SK-N-SH treated with all-trans-retinoic acid at 6 μM for 48 hours (cell line): ENCODE measurements at regions not wholly inside any gene's neighbourhood (a gene's known extent, or its start where the extent isn't known, plus 50 kb on each side); places are given as distances from the start of the nearest gene placed in this dataset.

Source experiments
- ATAC-seq: fragments of 200-7000 bp; cut with Tn5 transposase; 3 replicates; pipeline ENCODE4 v1.9.1; 2020; ENCODE audit warnings: mild to moderate bottlenecking, moderate library complexity
- ARNTL ChIP-seq: fragments of 450-650 bp; formaldehyde crosslinking; IDR thresholded peaks from 2 replicates; pipeline ENCODE4 v1.5.0; 2020; ENCODE audit warnings: low read depth, mild to moderate bottlenecking, moderate library complexity, borderline replicate concordance
- BACH2 ChIP-seq: fragments of 250-450 bp; sonication (Bioruptor Pico); IDR thresholded peaks from 2 replicates; pipeline ENCODE4 v1.9.0; 2021; ENCODE audit warnings: mild to moderate bottlenecking, borderline replicate concordance
- CSDC2 ChIP-seq: fragments of 250-450 bp; sonication (Bioruptor Pico); IDR thresholded peaks from 2 replicates; pipeline ENCODE4 v1.5.0; 2020; ENCODE audit warnings: mild to moderate bottlenecking, moderate library complexity
- ESRRG ChIP-seq: fragments of 250-450 bp; sonication (Bioruptor Pico); IDR thresholded peaks from 2 replicates; pipeline ENCODE4 v1.6.1; 2021; ENCODE audit warnings: mild to moderate bottlenecking
- OSR1 ChIP-seq: fragments of 250-450 bp; sonication (Bioruptor Pico); IDR thresholded peaks from 2 replicates; pipeline ENCODE4 v1.8.0; 2022; ENCODE audit warnings: moderate library complexity, mild to moderate bottlenecking, inconsistent platforms
- PPARA ChIP-seq: fragments of 250-450 bp; sonication (Bioruptor Pico); IDR thresholded peaks from 2 replicates; pipeline ENCODE4 v1.5.0; 2020; ENCODE audit warnings: mild to moderate bottlenecking, borderline replicate concordance
- RARB ChIP-seq: fragments of 250-450 bp; sonication (Bioruptor Pico); IDR thresholded peaks from 2 replicates; pipeline ENCODE4 v1.8.0; 2021; ENCODE audit warnings: mild to moderate bottlenecking, moderate library complexity
- SNAI2 ChIP-seq: fragments of 250-450 bp; sonication (Bioruptor Pico); IDR thresholded peaks from 2 replicates; pipeline ENCODE4 v1.5.0; 2020; ENCODE audit warnings: mild to moderate bottlenecking, moderate library complexity
- TCF4 ChIP-seq: fragments of 250-450 bp; sonication (Bioruptor Pico); IDR thresholded peaks from 2 replicates; pipeline ENCODE4 v1.8.0; 2021; ENCODE audit warnings: mild to moderate bottlenecking, moderate library complexity, borderline replicate concordance
- TOX ChIP-seq: fragments of 250-450 bp; sonication (Bioruptor Pico); IDR thresholded peaks from 2 replicates; pipeline ENCODE4 v1.8.0; 2021; ENCODE audit warnings: mild to moderate bottlenecking, moderate library complexity, borderline replicate concordance
- ZC3H10 ChIP-seq: fragments of 250-450 bp; sonication (Bioruptor Pico); IDR thresholded peaks from 2 replicates; pipeline ENCODE4 v1.5.1; 2021; ENCODE audit warnings: mild to moderate bottlenecking, moderate library complexity
- ZFP3 ChIP-seq: fragments of 250-450 bp; sonication (Bioruptor Pico); IDR thresholded peaks from 2 replicates; pipeline ENCODE4 v1.5.0; 2020; ENCODE audit warnings: mild to moderate bottlenecking, moderate library complexity
- ZFP30 ChIP-seq: fragments of 450-650 bp; formaldehyde crosslinking; IDR thresholded peaks from 2 replicates; pipeline ENCODE4 v1.5.0; 2022; ENCODE audit warnings: mild to moderate bottlenecking, moderate library complexity
- ZNF565 ChIP-seq: fragments of 450-650 bp; formaldehyde crosslinking; conservative IDR thresholded peaks from 2 replicates; pipeline ENCODE4 v1.5.0; 2020; ENCODE audit warnings: low read depth, mild to moderate bottlenecking, moderate library complexity
- ZNF70 ChIP-seq: fragments of 450-650 bp; formaldehyde crosslinking; IDR thresholded peaks from 2 replicates; pipeline ENCODE4 v1.5.0; 2020; ENCODE audit warnings: mild to moderate bottlenecking, moderate library complexity
- ZNF8 ChIP-seq: fragments of 450-650 bp; formaldehyde crosslinking; IDR thresholded peaks from 2 replicates; pipeline ENCODE4 v1.5.0; 2020; ENCODE audit warnings: mild to moderate bottlenecking, moderate library complexity
- TF ChIP-seq, protein P1 (sequence below): fragments of 250-450 bp; sonication (Bioruptor Pico); IDR thresholded peaks from 2 replicates; pipeline ENCODE4 v1.8.0; 2021; ENCODE audit warnings: low read depth, mild to moderate bottlenecking, moderate library complexity, borderline replicate concordance
- TF ChIP-seq, protein P2 (sequence below): fragments of 250-450 bp; sonication (Bioruptor Pico); IDR thresholded peaks from 2 replicates; pipeline ENCODE4 v1.5.1; 2021; ENCODE audit warnings: mild to moderate bottlenecking, moderate library complexity
- TF ChIP-seq, protein P3 (sequence below): fragments of 250-450 bp; sonication (Bioruptor Pico); IDR thresholded peaks from 2 replicates; pipeline ENCODE4 v1.8.0; 2020; ENCODE audit warnings: mild to moderate bottlenecking, moderate library complexity, borderline replicate concordance
- TF ChIP-seq, protein P4 (sequence below): fragments of 250-450 bp; sonication (Bioruptor Pico); IDR thresholded peaks from 2 replicates; pipeline ENCODE4 v1.5.1; 2020; ENCODE audit warnings: low read depth, mild to moderate bottlenecking, moderate library complexity

DNA sequence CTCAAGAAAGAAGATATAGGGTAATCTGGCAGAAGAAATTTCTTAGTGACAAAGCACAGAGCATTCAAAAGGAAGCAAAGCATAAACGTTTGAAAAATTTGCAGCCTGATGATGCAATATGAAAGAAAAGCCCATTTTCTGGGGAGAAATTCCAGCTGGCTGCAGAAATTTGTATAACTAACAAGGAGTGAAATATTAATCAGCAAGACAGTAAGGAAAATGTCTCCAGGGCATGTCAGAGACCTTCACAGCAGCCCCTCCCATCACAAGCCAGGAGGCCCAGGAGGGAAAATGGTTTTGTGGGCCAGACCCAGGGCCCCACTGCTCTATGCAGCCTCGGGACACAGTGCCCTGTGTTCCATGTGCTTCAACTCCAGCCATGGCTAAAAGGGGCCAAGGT, 359.4 kb downstream of the HINT1 start:
- no peak for TF ChIP-seq ZC3H10 (CRISPR knock-in tag)
- TF ChIP-seq, protein P1, sequence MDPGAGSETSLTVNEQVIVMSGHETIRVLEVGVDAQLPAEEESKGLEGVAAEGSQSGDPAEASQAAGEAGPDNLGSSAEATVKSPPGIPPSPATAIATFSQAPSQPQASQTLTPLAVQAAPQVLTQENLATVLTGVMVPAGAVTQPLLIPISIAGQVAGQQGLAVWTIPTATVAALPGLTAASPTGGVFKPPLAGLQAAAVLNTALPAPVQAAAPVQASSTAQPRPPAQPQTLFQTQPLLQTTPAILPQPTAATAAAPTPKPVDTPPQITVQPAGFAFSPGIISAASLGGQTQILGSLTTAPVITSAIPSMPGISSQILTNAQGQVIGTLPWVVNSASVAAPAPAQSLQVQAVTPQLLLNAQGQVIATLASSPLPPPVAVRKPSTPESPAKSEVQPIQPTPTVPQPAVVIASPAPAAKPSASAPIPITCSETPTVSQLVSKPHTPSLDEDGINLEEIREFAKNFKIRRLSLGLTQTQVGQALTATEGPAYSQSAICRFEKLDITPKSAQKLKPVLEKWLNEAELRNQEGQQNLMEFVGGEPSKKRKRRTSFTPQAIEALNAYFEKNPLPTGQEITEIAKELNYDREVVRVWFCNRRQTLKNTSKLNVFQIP (CRISPR knock-in tag): no peak
- TF ChIP-seq BACH2: no peak
- no peak for TF ChIP-seq ZNF565 (CRISPR knock-in tag)
- TF ChIP-seq ZNF8 (CRISPR knock-in tag): no peak
- TF ChIP-seq ZFP30 (CRISPR knock-in tag): no peak
- TF ChIP-seq OSR1 (CRISPR knock-in tag): no peak
- TF ChIP-seq TCF4 (CRISPR knock-in tag): no peak
- TF ChIP-seq TOX: no peak
- no peak for TF ChIP-seq CSDC2 (CRISPR knock-in tag)
- no peak for ATAC-seq

DNA sequence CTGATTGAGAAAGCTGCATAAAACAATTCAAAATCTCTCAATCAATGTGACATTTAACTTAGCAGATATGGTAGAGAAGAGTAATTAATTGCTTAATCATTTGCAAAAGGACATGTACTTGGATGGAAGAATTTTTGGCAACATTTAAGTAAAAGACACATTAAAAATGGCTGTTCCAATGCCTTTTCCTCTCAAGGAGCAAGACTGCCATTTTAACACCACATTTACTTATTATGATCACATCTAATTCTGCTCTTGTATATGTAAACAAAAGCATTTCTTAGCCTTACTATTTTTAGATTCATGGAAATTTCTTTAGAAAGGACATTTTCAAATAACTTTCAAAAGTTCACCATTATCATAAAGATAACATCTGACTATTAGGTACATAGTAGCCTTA, 360.0 kb downstream of the HINT1 start:
- ATAC-seq: no peak
- no peak for TF ChIP-seq SNAI2 (CRISPR knock-in tag)
- no peak for TF ChIP-seq PPARA (CRISPR knock-in tag)
- TF ChIP-seq, protein P2, sequence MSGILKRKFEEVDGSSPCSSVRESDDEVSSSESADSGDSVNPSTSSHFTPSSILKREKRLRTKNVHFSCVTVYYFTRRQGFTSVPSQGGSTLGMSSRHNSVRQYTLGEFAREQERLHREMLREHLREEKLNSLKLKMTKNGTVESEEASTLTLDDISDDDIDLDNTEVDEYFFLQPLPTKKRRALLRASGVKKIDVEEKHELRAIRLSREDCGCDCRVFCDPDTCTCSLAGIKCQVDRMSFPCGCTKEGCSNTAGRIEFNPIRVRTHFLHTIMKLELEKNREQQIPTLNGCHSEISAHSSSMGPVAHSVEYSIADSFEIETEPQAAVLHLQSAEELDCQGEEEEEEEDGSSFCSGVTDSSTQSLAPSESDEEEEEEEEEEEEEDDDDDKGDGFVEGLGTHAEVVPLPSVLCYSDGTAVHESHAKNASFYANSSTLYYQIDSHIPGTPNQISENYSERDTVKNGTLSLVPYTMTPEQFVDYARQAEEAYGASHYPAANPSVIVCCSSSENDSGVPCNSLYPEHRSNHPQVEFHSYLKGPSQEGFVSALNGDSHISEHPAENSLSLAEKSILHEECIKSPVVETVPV (CRISPR knock-in tag): no peak
- no peak for TF ChIP-seq CSDC2 (CRISPR knock-in tag)
- TF ChIP-seq TOX: no peak
- TF ChIP-seq OSR1 (CRISPR knock-in tag): no peak
- no peak for TF ChIP-seq ZNF565 (CRISPR knock-in tag)
- no peak for TF ChIP-seq ZNF8 (CRISPR knock-in tag)
- TF ChIP-seq ARNTL (CRISPR knock-in tag): no peak
- TF ChIP-seq ESRRG (CRISPR knock-in tag): no peak
- TF ChIP-seq, protein P3, sequence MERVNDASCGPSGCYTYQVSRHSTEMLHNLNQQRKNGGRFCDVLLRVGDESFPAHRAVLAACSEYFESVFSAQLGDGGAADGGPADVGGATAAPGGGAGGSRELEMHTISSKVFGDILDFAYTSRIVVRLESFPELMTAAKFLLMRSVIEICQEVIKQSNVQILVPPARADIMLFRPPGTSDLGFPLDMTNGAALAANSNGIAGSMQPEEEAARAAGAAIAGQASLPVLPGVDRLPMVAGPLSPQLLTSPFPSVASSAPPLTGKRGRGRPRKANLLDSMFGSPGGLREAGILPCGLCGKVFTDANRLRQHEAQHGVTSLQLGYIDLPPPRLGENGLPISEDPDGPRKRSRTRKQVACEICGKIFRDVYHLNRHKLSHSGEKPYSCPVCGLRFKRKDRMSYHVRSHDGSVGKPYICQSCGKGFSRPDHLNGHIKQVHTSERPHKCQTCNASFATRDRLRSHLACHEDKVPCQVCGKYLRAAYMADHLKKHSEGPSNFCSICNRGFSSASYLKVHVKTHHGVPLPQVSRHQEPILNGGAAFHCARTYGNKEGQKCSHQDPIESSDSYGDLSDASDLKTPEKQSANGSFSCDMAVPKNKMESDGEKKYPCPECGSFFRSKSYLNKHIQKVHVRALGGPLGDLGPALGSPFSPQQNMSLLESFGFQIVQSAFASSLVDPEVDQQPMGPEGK (CRISPR knock-in tag): no peak
- TF ChIP-seq RARB (CRISPR knock-in tag): no peak
- no peak for TF ChIP-seq ZNF70 (CRISPR knock-in tag)
- no peak for TF ChIP-seq ZFP30 (CRISPR knock-in tag)
- no peak for TF ChIP-seq ZFP3
- TF ChIP-seq, protein P4, sequence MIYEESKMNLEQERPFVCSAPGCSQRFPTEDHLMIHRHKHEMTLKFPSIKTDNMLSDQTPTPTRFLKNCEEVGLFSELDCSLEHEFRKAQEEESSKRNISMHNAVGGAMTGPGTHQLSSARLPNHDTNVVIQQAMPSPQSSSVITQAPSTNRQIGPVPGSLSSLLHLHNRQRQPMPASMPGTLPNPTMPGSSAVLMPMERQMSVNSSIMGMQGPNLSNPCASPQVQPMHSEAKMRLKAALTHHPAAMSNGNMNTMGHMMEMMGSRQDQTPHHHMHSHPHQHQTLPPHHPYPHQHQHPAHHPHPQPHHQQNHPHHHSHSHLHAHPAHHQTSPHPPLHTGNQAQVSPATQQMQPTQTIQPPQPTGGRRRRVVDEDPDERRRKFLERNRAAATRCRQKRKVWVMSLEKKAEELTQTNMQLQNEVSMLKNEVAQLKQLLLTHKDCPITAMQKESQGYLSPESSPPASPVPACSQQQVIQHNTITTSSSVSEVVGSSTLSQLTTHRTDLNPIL (CRISPR knock-in tag): no peak
- TF ChIP-seq TCF4 (CRISPR knock-in tag): no peak
- TF ChIP-seq, protein P1 (CRISPR knock-in tag): no peak
- TF ChIP-seq BACH2: no peak

DNA sequence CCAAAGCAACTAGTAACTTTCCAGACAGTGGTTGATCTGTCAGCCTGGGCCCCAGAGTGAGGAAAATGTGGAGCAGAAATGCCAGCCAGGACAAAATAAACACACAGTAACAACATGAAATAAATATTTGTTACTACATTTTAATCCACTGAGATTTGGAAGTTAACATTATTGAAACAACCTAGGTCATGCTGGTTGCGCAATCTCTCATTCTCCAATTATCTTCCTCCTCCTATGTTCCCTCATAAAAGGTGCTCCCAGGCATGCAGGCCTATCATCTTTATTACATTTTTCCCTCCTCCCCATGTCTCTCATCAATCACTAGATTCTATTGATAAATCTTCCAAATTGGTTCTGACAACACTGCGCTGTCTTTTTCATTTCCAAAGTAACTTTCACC, 363.1 kb downstream of the HINT1 start:
- TF ChIP-seq, protein P4 (CRISPR knock-in tag): no peak
- TF ChIP-seq ZFP3: no peak
- TF ChIP-seq ZNF8 (CRISPR knock-in tag): no peak
- TF ChIP-seq, protein P1 (CRISPR knock-in tag): no peak
- TF ChIP-seq, protein P2 (CRISPR knock-in tag): no peak
- no peak for TF ChIP-seq RARB (CRISPR knock-in tag)
- no peak for TF ChIP-seq PPARA (CRISPR knock-in tag)
- no peak for TF ChIP-seq BACH2
- no peak for TF ChIP-seq ZC3H10 (CRISPR knock-in tag)
- no peak for TF ChIP-seq CSDC2 (CRISPR knock-in tag)
- TF ChIP-seq ZNF70 (CRISPR knock-in tag): no peak
- no peak for ATAC-seq
